Endodermal cell (in vitro differentiated cells): ENCODE measurements at regions not wholly inside any gene's neighbourhood (a gene's known extent, or its start where the extent isn't known, plus 50 kb on each side); places are given as distances from the start of the nearest gene placed in this dataset.

Experiments used
- DNase-seq: peaks from one replicate; pipeline ENCODE4 v3.0.0-alpha.2; 2017
- H3K27ac ChIP-seq: 2 replicates; pipeline ENCODE4 v1.5.1; 2013; ENCODE audit warnings: mild to moderate bottlenecking, low read depth, low read length, moderate library complexity
- H3K27me3 ChIP-seq: 2 replicates; pipeline ENCODE4 v1.6.1; 2013; ENCODE audit warnings: mild to moderate bottlenecking, low read length, moderate library complexity; ENCODE audit not compliant: insufficient read depth, control insufficient read depth, poor library complexity, severe bottlenecking
- H3K36me3 ChIP-seq: 2 replicates; pipeline ENCODE4 v1.7.0; 2013; ENCODE audit warnings: mild to moderate bottlenecking, low read length, moderate library complexity; ENCODE audit not compliant: control insufficient read depth, insufficient read depth
- H3K4me1 ChIP-seq: one replicate; pipeline ENCODE4 v1.7.0; 2013; ENCODE audit warnings: low read length; ENCODE audit not compliant: control insufficient read depth, insufficient read depth
- H3K4me3 ChIP-seq: 2 replicates; pipeline ENCODE4 v1.5.1; 2013; ENCODE audit warnings: mild to moderate bottlenecking, low read length, moderate library complexity
- H3K9ac ChIP-seq: 2 replicates; pipeline ENCODE4 v1.6.1; 2013; ENCODE audit warnings: mild to moderate bottlenecking, low read length, moderate library complexity; ENCODE audit not compliant: poor library complexity, severe bottlenecking; ENCODE audit errors: extremely low read depth
- H3K9me3 ChIP-seq: 2 replicates; pipeline ENCODE4 v1.6.1; 2013; ENCODE audit warnings: mild to moderate bottlenecking, low read length, moderate library complexity; ENCODE audit not compliant: control insufficient read depth
- H3K27ac Mint-ChIP-seq: 2 replicates; pipeline ENCODE4 v1.8.0; 2020; ENCODE audit warnings: mixed read lengths
- H3K27me3 Mint-ChIP-seq: 2 replicates; pipeline ENCODE4 v1.8.0; 2021; ENCODE audit warnings: mild to moderate bottlenecking, mixed read lengths; ENCODE audit not compliant: insufficient read depth
- H3K36me3 Mint-ChIP-seq: 2 replicates; pipeline ENCODE4 v1.8.0; 2020; ENCODE audit warnings: low read depth, mixed read lengths
- H3K4me1 Mint-ChIP-seq: 2 replicates; pipeline ENCODE4 v1.8.0; 2020; ENCODE audit warnings: mixed read lengths
- H3K4me3 Mint-ChIP-seq: 2 replicates; pipeline ENCODE4 v1.8.0; 2020; ENCODE audit warnings: mild to moderate bottlenecking, moderate library complexity, mixed read lengths
- H3K9me3 Mint-ChIP-seq: 2 replicates; pipeline ENCODE4 v1.8.0; 2020; ENCODE audit warnings: mild to moderate bottlenecking, mixed read lengths
- CTCF ChIP-seq: fragments of 200-600 bp; sonication (generic); conservative IDR thresholded peaks from 2 replicates; pipeline ENCODE4 v1.5.0; 2021; ENCODE audit warnings: antibody characterized with exemption, mild to moderate bottlenecking
- WGBS, 2 experiments: methylation state at CpG; one replicate each; pipeline versions ENCODE4 v1.1.5 to v1.1.7; 2013; ENCODE audit warnings: missing lambda C conversion rate in 2 of 2, mixed read lengths in 1 of 2; ENCODE audit not compliant: insufficient coverage in 1 of 2, insufficient read length in 1 of 2; 5-methylcytosine and 5-hydroxymethylcytosine counted together

GRCh38 chr20:11128220-11128718 lies 454.5 kb upstream of the JAG1 start:
- Histone ChIP-seq H3K9ac (no peak overlapping the region), H3K27ac (no peak overlapping the region), H3K4me1 (no peaks in the 10 kb centered on the region), H3K27me3 (no peaks in the 10 kb centered on the region), H3K36me3 (no peaks in the 10 kb centered on the region), H3K9me3 (no peaks in the 10 kb centered on the region), H3K4me3 (no peak overlapping the region)
- no peak for DNase-seq
- no peaks in the 10 kb centered on the region for H3K27me3 Mint-ChIP-seq
- H3K9me3 Mint-ChIP-seq = no peaks in the 10 kb centered on the region
- no peaks in the 10 kb centered on the region for H3K36me3 Mint-ChIP-seq
- WGBS, 2 experiments = 83 to 90% methylated on average over 3 of the region's 3 CpGs
- TF ChIP-seq CTCF = no peak
- no peak overlapping the region for H3K27ac Mint-ChIP-seq
- peaks cover 10% of the 10 kb centered on the region for H3K4me1 Mint-ChIP-seq
- H3K4me3 Mint-ChIP-seq = no peak overlapping the region

- Mint-ChIP-seq H3K4me1 (peaks cover 10% of the 10 kb centered on the region), H3K9me3 (no peaks in the 10 kb centered on the region), H3K36me3 (no peaks in the 10 kb centered on the region), H3K27ac (no peak overlapping the region), H3K4me3 (no peak overlapping the region), H3K27me3 (no peaks in the 10 kb centered on the region)
- 100% methylated on average over 1 of the region's 1 CpG; no CpG with 5 or more reads in 1 of the 2 experiments for WGBS, 2 experiments
- DNase-seq = no peak
- H3K27ac ChIP-seq = no peak overlapping the region
- no peaks in the 10 kb centered on the region for H3K36me3 ChIP-seq
- H3K4me1 ChIP-seq = no peaks in the 10 kb centered on the region
- no peaks in the 10 kb centered on the region for H3K9me3 ChIP-seq
- H3K27me3 ChIP-seq = no peaks in the 10 kb centered on the region
- H3K4me3 ChIP-seq = no peak overlapping the region
- no peak overlapping the region for H3K9ac ChIP-seq
- TF ChIP-seq CTCF = no peak
Measured at GRCh38 chr20:11128721-11129120, 454.9 kb upstream of the JAG1 start.

GRCh38 chr20:11130554-11131166 lies 456.9 kb upstream of the JAG1 start:
- DNase-seq = no peak
- Mint-ChIP-seq H3K27ac (no peak overlapping the region), H3K4me1 (peaks cover 4% of the 10 kb centered on the region), H3K9me3 (no peaks in the 10 kb centered on the region), H3K36me3 (no peaks in the 10 kb centered on the region), H3K27me3 (no peaks in the 10 kb centered on the region), H3K4me3 (no peak overlapping the region)
- Histone ChIP-seq H3K4me3 (no peak overlapping the region), H3K9me3 (no peaks in the 10 kb centered on the region), H3K36me3 (no peaks in the 10 kb centered on the region), H3K4me1 (no peaks in the 10 kb centered on the region), H3K9ac (no peak overlapping the region), H3K27ac (no peak overlapping the region), H3K27me3 (no peaks in the 10 kb centered on the region)
- 93% methylated on average over 1 of the region's 1 CpG; no CpG with 5 or more reads in 1 of the 2 experiments for WGBS, 2 experiments
- TF ChIP-seq CTCF = no peak
